ENCODE measurements at regions not wholly inside any gene's neighbourhood (a gene's known extent, or its start where the extent isn't known, plus 50 kb on each side); places are given as distances from the start of the nearest gene placed in this dataset.

- H4K20me1 ChIP-seq (ENCODE audit: low read depth): no peaks in the 10 kb centered on the region
- H2AFZ ChIP-seq (replicated peaks): no peak overlapping the region
- no peak overlapping the region for H3K9ac ChIP-seq
- no peak overlapping the region for H3K4me3 Mint-ChIP-seq
- TF ChIP-seq CTCF (IDR thresholded peaks at IDR 0.05) (no peak), EZH2 (IDR thresholded peaks at IDR 0.05) (no peak), EZH2phosphoT487 (IDR thresholded peaks at IDR 0.05) (no peak)
- H3K9me3 ChIP-seq (ENCODE audit: low read depth): no peaks in the 10 kb centered on the region
- H3F3A ChIP-seq (ENCODE audit: low read depth): no peaks in the 10 kb centered on the region
- no peaks in the 10 kb centered on the region for H3K79me2 ChIP-seq (ENCODE audit: low read depth)
- no peak overlapping the region for H3K4me3 ChIP-seq
- peaks cover 2% of the 10 kb centered on the region for H3K27me3 Mint-ChIP-seq (ENCODE audit: insufficient read depth, low read depth)
- H3K27me3 ChIP-seq: no peaks in the 10 kb centered on the region
- H3K27ac ChIP-seq: no peak overlapping the region
- no peak overlapping the region for H3K4me2 ChIP-seq
- peaks cover 2% of the 10 kb centered on the region for H3K4me1 Mint-ChIP-seq
- no peaks in the 10 kb centered on the region for H3K4me1 ChIP-seq
- peaks cover 26% of the 10 kb centered on the region for H3K9me3 Mint-ChIP-seq
- no peak overlapping the region for H3K27ac Mint-ChIP-seq
- H3K36me3 ChIP-seq: no peaks in the 10 kb centered on the region
- peaks cover 4% of the 10 kb centered on the region for H3K36me3 Mint-ChIP-seq
- no peak for DNase-seq (ENCODE audit: low spot score)
Observed at GRCh38 chr4:75422998-75423397, 91.2 kb downstream of the RCHY1 start.

- H3K27ac Mint-ChIP-seq: no peak overlapping the region
- no peak overlapping the region for H3K4me3 Mint-ChIP-seq
- H3K9me3 ChIP-seq (ENCODE audit: low read depth): no peaks in the 10 kb centered on the region
- no peak for DNase-seq (ENCODE audit: low spot score)
- peaks cover 19% of the 10 kb centered on the region for H3K9me3 Mint-ChIP-seq
- H2AFZ ChIP-seq (replicated peaks): no peak overlapping the region
- H3F3A ChIP-seq (ENCODE audit: low read depth): no peaks in the 10 kb centered on the region
- no peaks in the 10 kb centered on the region for H3K4me1 Mint-ChIP-seq
- no peaks in the 10 kb centered on the region for H3K27me3 ChIP-seq
- H3K4me1 ChIP-seq: no peaks in the 10 kb centered on the region
- H3K4me2 ChIP-seq: no peak overlapping the region
- H3K9ac ChIP-seq: no peak overlapping the region
- no peak overlapping the region for H3K4me3 ChIP-seq
- no peaks in the 10 kb centered on the region for H3K79me2 ChIP-seq (ENCODE audit: low read depth)
- peaks cover 2% of the 10 kb centered on the region for H3K27me3 Mint-ChIP-seq (ENCODE audit: insufficient read depth, low read depth)
- H4K20me1 ChIP-seq (ENCODE audit: low read depth): no peaks in the 10 kb centered on the region
- H3K36me3 Mint-ChIP-seq: no peaks in the 10 kb centered on the region
- no peaks in the 10 kb centered on the region for H3K36me3 ChIP-seq
- TF ChIP-seq CTCF (IDR thresholded peaks at IDR 0.05) (no peak), EZH2 (IDR thresholded peaks at IDR 0.05) (no peak), EZH2phosphoT487 (IDR thresholded peaks at IDR 0.05) (no peak)
- H3K27ac ChIP-seq: no peak overlapping the region
Observed at GRCh38 chr4:75412746-75413145, 101.5 kb downstream of the RCHY1 start.

GRCh38 chr4:75398501-75398900, 115.7 kb downstream of the RCHY1 start:
- Histone ChIP-seq H3F3A (ENCODE audit: low read depth) (no peaks in the 10 kb centered on the region), H2AFZ (replicated peaks) (no peak overlapping the region), H3K36me3 (no peaks in the 10 kb centered on the region), H4K20me1 (ENCODE audit: low read depth) (no peaks in the 10 kb centered on the region), H3K9ac (no peak overlapping the region), H3K27ac (no peak overlapping the region), H3K27me3 (no peaks in the 10 kb centered on the region), H3K4me1 (no peaks in the 10 kb centered on the region), H3K79me2 (ENCODE audit: low read depth) (no peaks in the 10 kb centered on the region), H3K9me3 (ENCODE audit: low read depth) (no peaks in the 10 kb centered on the region), H3K4me3 (no peak overlapping the region), H3K4me2 (no peak overlapping the region)
- no peak for DNase-seq (ENCODE audit: low spot score)
- H3K4me1 Mint-ChIP-seq: peaks cover 18% of the 10 kb centered on the region
- peaks cover 6% of the 10 kb centered on the region for H3K27me3 Mint-ChIP-seq (ENCODE audit: insufficient read depth, low read depth)
- peaks cover 6% of the 10 kb centered on the region for H3K9me3 Mint-ChIP-seq
- TF ChIP-seq EZH2phosphoT487 (IDR thresholded peaks at IDR 0.05) (no peak), EZH2 (IDR thresholded peaks at IDR 0.05) (no peak), CTCF (IDR thresholded peaks at IDR 0.05) (no peak)
- H3K36me3 Mint-ChIP-seq: no peaks in the 10 kb centered on the region
- H3K27ac Mint-ChIP-seq: no peak overlapping the region
- H3K4me3 Mint-ChIP-seq: no peak overlapping the region
